Glutamatergic neuron (in vitro differentiated cells): ENCODE measurements at regions not wholly inside any gene's neighbourhood (a gene's known extent, or its start where the extent isn't known, plus 50 kb on each side); places are given as distances from the start of the nearest gene placed in this dataset.

ENCODE experiments used
- DNase-seq: peaks from one replicate; pipeline ENCODE4 v3.0.0; 2022
- H3K27ac Mint-ChIP-seq: one replicate; pipeline ENCODE4 v1.8.0; 2020; ENCODE audit warnings: mild to moderate bottlenecking, mixed read lengths, inconsistent platforms; ENCODE audit not compliant: unreplicated experiment
- H3K27me3 Mint-ChIP-seq: one replicate; pipeline ENCODE4 v1.8.0; 2020; ENCODE audit warnings: mild to moderate bottlenecking, moderate library complexity, mixed read lengths, inconsistent platforms; ENCODE audit not compliant: unreplicated experiment
- H3K36me3 Mint-ChIP-seq: one replicate; pipeline ENCODE4 v1.8.0; 2020; ENCODE audit warnings: mild to moderate bottlenecking, mixed read lengths, inconsistent platforms; ENCODE audit not compliant: unreplicated experiment
- H3K4me1 Mint-ChIP-seq: one replicate; pipeline ENCODE4 v1.8.0; 2020; ENCODE audit warnings: mild to moderate bottlenecking, low read depth, mixed read lengths, inconsistent platforms; ENCODE audit not compliant: unreplicated experiment
- H3K4me3 Mint-ChIP-seq: one replicate; pipeline ENCODE4 v1.8.0; 2020; ENCODE audit warnings: mild to moderate bottlenecking, mixed read lengths, inconsistent platforms; ENCODE audit not compliant: unreplicated experiment
- H3K9me3 Mint-ChIP-seq: one replicate; pipeline ENCODE4 v1.8.0; 2020; ENCODE audit warnings: mild to moderate bottlenecking, moderate library complexity, mixed read lengths, inconsistent platforms; ENCODE audit not compliant: unreplicated experiment
- CTCF ChIP-seq: fragments of 200-600 bp; sonication (generic); IDR thresholded peaks from one replicate; pipeline ENCODE4 v1.5.0; 2021; ENCODE audit not compliant: partially characterized antibody, unreplicated experiment

DNA sequence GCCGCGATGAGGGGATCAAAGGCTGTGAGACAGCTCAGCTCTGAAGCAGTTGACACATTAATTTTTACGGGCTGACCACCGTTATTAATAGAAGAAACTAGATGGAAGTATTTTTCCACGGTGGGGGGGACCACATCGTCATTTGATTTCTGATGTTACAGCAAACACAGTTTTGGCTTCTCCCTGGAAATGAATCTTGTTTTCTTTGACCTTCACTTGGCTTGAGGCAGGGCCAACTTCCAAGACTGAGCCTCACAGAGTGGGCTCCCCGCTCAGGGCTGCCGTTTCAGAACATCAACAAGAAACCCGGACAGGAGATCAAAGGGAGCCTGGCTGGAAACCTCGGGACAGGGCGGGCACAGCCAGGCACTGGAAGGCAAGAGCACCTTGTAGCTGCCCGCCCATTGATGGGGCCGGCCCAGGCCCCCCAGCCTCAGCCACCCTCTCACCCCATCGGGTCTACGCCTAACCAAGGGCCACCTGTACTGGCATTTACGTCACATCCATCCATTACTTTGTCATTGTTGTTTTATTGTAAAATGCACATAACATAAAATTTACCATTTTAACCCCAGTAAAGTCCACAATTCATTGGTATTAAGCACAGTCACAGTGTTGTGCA is 124.6 kb downstream of the C16orf95 start:
- Mint-ChIP-seq H3K27me3 (peaks cover 3% of the 10 kb centered on the region), H3K4me3 (no peak overlapping the region), H3K9me3 (peaks cover 1% of the 10 kb centered on the region), H3K36me3 (peaks cover 6% of the 10 kb centered on the region), H3K27ac (no peak overlapping the region), H3K4me1 (no peaks in the 10 kb centered on the region)
- DNase-seq, result no peak
- TF ChIP-seq CTCF, result no peak

DNA sequence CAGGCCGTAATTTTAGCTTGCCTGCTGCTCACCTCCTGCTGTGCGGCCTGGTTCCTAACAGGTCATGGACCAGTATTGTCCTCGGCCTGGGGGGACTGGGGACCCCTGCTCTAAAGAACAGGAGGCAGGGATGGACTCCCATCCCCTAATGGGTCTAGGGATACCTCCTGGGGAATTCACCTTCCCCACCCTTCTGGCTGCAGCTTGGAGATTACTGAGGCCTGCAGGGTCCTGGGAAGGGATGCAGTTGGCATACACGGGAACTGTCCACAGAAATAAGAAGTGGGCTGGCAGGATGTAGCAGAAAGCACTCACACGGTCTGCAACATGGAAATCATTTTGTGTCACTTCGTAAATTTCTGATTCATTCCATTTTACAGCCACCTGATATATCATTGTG is 123.0 kb downstream of the C16orf95 start:
- Mint-ChIP-seq H3K27ac (no peak overlapping the region), H3K4me1 (no peaks in the 10 kb centered on the region), H3K9me3 (no peaks in the 10 kb centered on the region), H3K27me3 (peaks cover 2% of the 10 kb centered on the region), H3K4me3 (no peak overlapping the region), H3K36me3 (peaks cover 6% of the 10 kb centered on the region)
- no peak for DNase-seq
- TF ChIP-seq CTCF, result no peak

DNA sequence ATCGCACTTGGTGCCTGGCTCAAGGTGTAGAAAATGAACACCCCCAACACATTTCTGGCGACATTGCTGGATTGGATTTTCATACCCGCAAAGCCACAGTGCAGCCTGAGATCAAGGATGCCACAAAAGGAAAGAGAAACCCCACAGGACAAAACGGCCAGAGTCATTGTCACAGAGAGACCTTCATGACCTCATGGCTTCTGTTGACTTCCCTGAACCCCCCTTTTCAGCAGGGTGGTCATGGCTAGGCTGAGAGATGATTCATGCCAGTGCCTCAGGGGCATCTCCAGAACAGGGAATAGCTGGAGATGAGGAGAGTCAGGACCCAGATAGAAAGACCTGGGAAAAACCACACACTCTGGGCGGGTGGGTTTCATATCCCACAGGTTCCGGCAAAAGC is 122.0 kb downstream of the C16orf95 start:
- Mint-ChIP-seq H3K36me3 (peaks cover 6% of the 10 kb centered on the region), H3K27ac (no peak overlapping the region), H3K27me3 (peaks cover 2% of the 10 kb centered on the region)

DNA sequence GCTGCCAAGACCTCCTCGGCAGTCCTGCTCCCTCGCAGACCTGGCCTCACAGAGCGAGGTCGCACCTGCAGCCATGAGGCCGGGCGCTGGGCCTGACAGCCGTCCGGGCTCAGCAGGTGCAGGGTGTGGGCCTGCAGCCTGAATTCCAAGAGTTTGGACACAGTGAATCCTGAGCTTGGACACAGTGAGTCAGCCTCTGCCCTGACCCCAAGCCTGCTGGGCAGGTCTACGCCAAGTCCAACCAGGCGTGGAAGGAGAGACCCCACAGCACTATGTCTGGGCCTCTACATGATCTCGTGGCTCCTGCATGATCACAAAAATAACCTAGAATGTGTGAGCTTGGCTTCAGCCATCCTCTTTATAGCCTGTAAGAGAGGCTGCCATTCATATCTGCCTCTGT is 121.0 kb downstream of the C16orf95 start:
- no peak for TF ChIP-seq CTCF
- Mint-ChIP-seq H3K4me3 (no peak overlapping the region), H3K36me3 (peaks cover 6% of the 10 kb centered on the region), H3K9me3 (peaks cover 5% of the 10 kb centered on the region), H3K27ac (no peak overlapping the region), H3K4me1 (peaks cover 2% of the 10 kb centered on the region), H3K27me3 (peaks cover 2% of the 10 kb centered on the region)
- no peak for DNase-seq

More for the DNA sequence above, 122.0 kb downstream of the C16orf95 start:
- H3K4me1 Mint-ChIP-seq, result peaks cover 2% of the 10 kb centered on the region
- no peak overlapping the region for H3K4me3 Mint-ChIP-seq
- peaks cover 3% of the 10 kb centered on the region for H3K9me3 Mint-ChIP-seq
- DNase-seq, result no peak
- no peak for TF ChIP-seq CTCF

GRCh38 chr16:87196661-87197060 is 120.5 kb downstream of the C16orf95 start:
- H3K36me3 Mint-ChIP-seq, result peaks cover 6% of the 10 kb centered on the region
- H3K9me3 Mint-ChIP-seq, result peaks cover 5% of the 10 kb centered on the region
- DNase-seq, result no peak
- H3K4me3 Mint-ChIP-seq, result no peak overlapping the region
- H3K27ac Mint-ChIP-seq, result no peak overlapping the region
- peaks cover 2% of the 10 kb centered on the region for H3K4me1 Mint-ChIP-seq
- H3K27me3 Mint-ChIP-seq, result peaks cover 2% of the 10 kb centered on the region
- no peak for TF ChIP-seq CTCF
